WERI-Rb-1 (cell line): ENCODE measurements at regions not wholly inside any gene's neighbourhood (a gene's known extent, or its start where the extent isn't known, plus 50 kb on each side); places are given as distances from the start of the nearest gene placed in this dataset.

Experiments
- DNase-seq: peaks from one replicate; pipeline ENCODE4 v3.0.0-alpha.2; 2020
- H3K27ac ChIP-seq: fragments of 250-450 bp; sonication (Bioruptor Pico); 2 replicates; pipeline ENCODE4 v1.5.1; 2020; ENCODE audit warnings: mild to moderate bottlenecking, moderate library complexity
- H3K27me3 ChIP-seq: fragments of 250-450 bp; sonication (Bioruptor Pico); 2 replicates; pipeline ENCODE4 v1.5.1; 2021; ENCODE audit warnings: mild to moderate bottlenecking, low read depth, moderate library complexity; ENCODE audit not compliant: insufficient read depth, severe bottlenecking
- H3K36me3 ChIP-seq: fragments of 250-450 bp; sonication (Bioruptor Pico); 2 replicates; pipeline ENCODE4 v1.5.1; 2020; ENCODE audit warnings: mild to moderate bottlenecking, moderate library complexity
- H3K4me3 ChIP-seq: 2 replicates; pipeline ENCODE4 v1.5.1; 2011; ENCODE audit warnings: low read depth, mild to moderate bottlenecking, control low read depth, low read length
- H3K9me3 ChIP-seq: fragments of 250-450 bp; sonication (Bioruptor Pico); 2 replicates; pipeline ENCODE4 v1.5.1; 2021; ENCODE audit warnings: mild to moderate bottlenecking, moderate library complexity; ENCODE audit not compliant: severe bottlenecking
- TF ChIP-seq, protein P1 (sequence below): IDR thresholded peaks from 2 replicates; pipeline ENCODE4 v1.5.1; 2011; ENCODE audit warnings: low read depth, mild to moderate bottlenecking, control low read depth, inconsistent platforms, low read length

DNA sequence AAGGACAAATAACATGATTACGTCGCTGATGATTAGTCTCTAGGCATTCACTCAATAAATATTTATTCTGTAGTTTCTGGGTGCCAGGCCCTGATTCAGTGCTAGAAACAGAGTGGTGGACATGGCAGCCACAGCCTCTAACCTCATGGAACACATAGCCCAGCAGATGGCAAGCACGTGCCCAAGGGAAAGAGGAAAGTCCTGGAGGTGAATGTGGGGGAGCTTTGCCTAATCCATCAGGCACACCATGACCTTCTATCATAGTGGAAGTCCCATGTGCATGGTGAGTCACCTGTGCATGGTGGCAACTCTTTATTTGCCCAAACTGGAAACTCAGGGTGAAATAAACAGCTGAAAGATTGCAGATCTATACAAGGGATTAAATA, 143.0 kb upstream of the TNFAIP3 start:
- DNase-seq = no peak
- Histone ChIP-seq H3K9me3 (no peaks in the 10 kb centered on the region), H3K27me3 (no peaks in the 10 kb centered on the region), H3K27ac (no peak overlapping the region), H3K4me3 (no peak overlapping the region), H3K36me3 (no peaks in the 10 kb centered on the region)
- TF ChIP-seq, protein P1, sequence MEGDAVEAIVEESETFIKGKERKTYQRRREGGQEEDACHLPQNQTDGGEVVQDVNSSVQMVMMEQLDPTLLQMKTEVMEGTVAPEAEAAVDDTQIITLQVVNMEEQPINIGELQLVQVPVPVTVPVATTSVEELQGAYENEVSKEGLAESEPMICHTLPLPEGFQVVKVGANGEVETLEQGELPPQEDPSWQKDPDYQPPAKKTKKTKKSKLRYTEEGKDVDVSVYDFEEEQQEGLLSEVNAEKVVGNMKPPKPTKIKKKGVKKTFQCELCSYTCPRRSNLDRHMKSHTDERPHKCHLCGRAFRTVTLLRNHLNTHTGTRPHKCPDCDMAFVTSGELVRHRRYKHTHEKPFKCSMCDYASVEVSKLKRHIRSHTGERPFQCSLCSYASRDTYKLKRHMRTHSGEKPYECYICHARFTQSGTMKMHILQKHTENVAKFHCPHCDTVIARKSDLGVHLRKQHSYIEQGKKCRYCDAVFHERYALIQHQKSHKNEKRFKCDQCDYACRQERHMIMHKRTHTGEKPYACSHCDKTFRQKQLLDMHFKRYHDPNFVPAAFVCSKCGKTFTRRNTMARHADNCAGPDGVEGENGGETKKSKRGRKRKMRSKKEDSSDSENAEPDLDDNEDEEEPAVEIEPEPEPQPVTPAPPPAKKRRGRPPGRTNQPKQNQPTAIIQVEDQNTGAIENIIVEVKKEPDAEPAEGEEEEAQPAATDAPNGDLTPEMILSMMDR = no peak

DNA sequence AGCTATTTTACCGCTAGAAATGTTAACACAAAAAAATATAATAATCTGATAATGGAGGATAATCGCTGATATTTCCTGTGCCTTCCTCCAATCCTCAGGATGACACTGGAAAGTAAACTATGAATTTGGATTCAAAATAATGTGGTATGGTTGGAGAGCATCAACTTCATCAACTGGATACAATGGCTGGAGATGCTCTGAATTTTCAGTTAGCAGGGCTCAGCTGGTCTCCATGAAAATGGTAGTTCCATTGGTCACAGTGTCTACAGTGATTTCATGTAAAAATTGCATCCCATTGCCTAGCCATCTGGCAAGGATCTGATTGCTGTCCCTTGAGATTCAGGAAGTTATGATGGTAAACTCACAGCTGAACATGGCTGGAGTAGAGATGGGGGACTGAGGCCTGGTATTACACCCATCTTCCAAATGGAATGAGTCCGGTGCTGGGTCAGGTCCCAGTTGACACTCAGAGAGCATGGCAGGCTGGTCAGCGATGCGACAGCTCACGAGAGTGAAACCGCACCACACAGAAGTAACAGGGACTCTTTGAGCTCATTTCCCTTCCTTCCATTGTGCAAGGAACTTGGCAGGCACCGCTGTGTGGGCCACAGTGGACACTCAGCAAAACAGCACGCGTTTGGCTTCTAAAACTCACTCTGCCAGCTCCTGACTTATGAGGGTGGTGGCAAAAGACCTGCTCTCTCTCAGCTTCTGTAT, 142.4 kb upstream of the TNFAIP3 start:
- H3K27ac ChIP-seq = no peak overlapping the region
- no peak for DNase-seq
- H3K27me3 ChIP-seq = no peaks in the 10 kb centered on the region
- no peaks in the 10 kb centered on the region for H3K36me3 ChIP-seq
- H3K9me3 ChIP-seq = no peaks in the 10 kb centered on the region
- TF ChIP-seq, protein P1 = no peak
- no peak overlapping the region for H3K4me3 ChIP-seq

DNA sequence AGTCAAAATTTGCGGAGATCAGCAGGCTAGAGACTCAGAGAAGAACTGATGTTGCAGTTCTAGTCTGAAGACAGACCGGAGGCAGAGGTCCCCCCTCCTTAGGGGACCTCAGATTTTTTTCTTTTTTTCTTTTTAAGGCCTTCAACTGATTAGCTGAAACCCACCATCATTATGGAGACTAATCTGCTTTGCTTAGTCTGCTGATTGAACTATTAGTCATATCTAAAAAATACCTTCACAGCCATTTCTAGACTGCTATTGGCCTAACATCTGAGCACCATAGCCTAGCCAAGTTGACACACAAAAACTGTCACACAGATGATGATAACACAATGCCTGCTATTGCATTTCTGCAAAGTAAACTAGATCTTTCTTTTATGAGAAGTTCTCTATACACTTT, 141.1 kb upstream of the TNFAIP3 start:
- Histone ChIP-seq H3K4me3 (no peak overlapping the region), H3K36me3 (no peaks in the 10 kb centered on the region), H3K27me3 (no peaks in the 10 kb centered on the region), H3K9me3 (no peaks in the 10 kb centered on the region), H3K27ac (no peak overlapping the region)
- DNase-seq = no peak
- TF ChIP-seq, protein P1 = no peak

DNA sequence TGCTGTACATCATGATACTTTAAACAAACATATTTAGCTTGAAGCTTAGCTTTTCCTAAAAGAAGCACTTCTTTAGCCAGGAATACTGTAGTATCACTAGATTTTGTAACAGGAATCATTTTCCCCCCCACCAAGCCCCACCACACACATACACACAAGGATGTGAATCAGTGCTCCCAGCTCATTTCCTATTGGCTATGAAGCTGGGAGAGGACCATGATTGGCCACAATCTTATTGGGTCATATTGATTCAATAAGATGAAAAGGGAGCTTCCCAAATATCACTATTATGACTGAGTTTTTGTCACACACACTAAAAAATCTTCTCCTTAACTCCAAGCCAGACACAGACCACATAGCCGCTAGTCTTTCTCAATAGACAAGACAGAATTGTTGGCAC, 140.5 kb upstream of the TNFAIP3 start:
- Histone ChIP-seq H3K4me3 (no peak overlapping the region), H3K36me3 (no peaks in the 10 kb centered on the region), H3K27ac (no peak overlapping the region), H3K27me3 (no peaks in the 10 kb centered on the region), H3K9me3 (no peaks in the 10 kb centered on the region)
- no peak for DNase-seq
- TF ChIP-seq, protein P1 = no peak

DNA sequence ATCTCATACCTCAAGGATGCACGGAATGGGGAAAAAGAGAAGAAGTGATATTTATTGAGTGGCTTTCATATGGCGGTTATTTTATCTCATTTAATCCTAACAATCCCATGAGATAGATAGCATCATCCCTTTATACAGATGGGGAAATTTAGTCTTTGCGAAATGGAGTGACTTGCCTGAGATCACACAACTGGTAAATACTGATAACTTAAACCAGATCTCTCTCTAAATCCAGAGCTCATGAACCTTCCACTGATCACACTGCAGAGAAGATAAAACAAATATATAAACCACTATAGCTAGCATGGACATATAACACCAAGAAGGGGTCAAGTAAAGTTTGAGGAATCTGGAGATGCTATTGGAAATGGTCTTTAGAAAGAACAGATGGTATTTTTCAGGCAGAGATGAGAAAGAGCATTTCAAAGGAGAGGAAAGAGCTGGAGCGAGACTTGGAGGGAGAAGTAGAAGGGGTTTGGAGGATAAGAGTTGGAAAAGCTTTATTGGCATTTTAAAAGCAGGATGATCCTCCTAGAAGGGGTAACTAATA, 139.8 kb upstream of the TNFAIP3 start:
- Histone ChIP-seq H3K36me3 (no peaks in the 10 kb centered on the region), H3K27ac (no peak overlapping the region), H3K9me3 (no peaks in the 10 kb centered on the region), H3K27me3 (no peaks in the 10 kb centered on the region), H3K4me3 (no peak overlapping the region)
- TF ChIP-seq, protein P1 = no peak
- no peak for DNase-seq
